ENCODE measurements at regions not wholly inside any gene's neighbourhood (a gene's known extent, or its start where the extent isn't known, plus 50 kb on each side); places are given as distances from the start of the nearest gene placed in this dataset.
"Not testable (repeated sequence)": the region's sequence is repeated elsewhere in the genome, so short reads cannot be mapped to it uniquely, and the experiment has no call there.

DNA sequence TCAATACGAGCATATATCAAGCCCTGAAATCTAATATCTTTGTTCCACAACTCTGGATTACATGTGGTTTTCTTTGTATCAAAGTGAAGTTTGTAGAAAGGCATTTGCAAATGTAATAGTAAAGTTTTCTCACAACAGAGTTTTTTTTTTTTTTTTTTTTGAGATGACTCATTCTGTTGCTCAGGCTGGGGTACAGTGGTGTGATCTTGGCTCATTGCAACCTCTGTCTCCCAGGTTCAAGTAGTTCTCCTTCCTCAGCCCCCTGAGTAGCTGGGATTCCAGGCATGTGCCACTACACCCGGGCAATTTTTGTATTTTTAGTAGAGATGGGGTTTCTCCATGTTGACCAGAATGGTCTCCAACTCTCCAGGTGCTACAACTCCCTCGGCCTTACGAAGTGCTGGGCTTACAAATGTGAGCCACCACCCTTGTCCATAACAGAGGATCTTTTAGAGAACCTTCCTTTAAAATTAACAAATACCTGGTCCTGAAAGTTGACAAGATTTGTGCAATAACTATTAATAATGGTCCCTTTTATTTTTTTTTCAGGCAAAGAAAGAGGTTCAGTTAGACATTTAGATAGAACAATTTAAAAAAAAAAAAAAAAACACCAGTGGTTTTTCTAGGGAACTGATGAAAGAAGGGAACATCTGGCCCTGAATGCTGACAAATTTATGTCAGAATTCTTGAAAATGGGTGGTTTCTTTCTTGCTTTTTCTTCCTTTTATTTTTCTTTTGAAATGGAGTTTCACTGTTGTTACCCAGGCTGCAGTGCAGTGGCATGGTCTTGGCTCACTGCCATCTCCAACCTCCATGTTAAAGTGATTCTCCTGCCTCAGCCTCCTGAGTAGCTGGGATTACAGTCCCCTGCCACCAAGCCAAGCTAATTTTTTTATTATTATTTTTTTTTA, 278.5 kb downstream of the RPS4Y2 start:
- no peak overlapping the region for H3K27ac ChIP-seq
- no peak for TF ChIP-seq ZFX (IDR thresholded peaks at IDR 0.05; ENCODE audit: borderline replicate concordance)
- no peak for TF ChIP-seq CTCF (IDR thresholded peaks at IDR 0.05)

DNA sequence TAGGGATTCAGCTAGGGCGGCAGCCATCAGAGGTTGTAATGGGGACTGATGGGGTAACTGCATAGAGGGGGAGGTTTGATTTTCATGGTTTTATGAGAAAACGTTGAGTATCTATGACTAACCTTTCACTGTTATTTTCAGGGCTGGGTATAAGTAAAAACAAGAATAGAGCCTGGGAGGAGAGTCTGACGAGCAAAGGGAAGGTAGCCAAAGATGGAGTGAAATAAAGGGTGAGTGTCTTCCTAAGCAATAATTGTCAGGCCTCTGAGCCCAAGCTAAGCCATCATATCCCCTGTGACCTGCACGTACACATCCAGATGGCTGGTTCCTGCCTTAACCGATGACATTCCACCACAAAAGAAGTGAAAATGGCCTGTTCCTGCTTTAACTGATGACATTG, 281.5 kb downstream of the RPS4Y2 start:
- not testable (repeated sequence) for H3K27ac ChIP-seq

GRCh38 chrY:21039811-21040210, 283.9 kb downstream of the RPS4Y2 start:
- TF ChIP-seq ZFX (IDR thresholded peaks at IDR 0.05; ENCODE audit: borderline replicate concordance) (no peak), CTCF (IDR thresholded peaks at IDR 0.05) (no peak)
- no peak overlapping the region for H3K27ac ChIP-seq

- not testable (repeated sequence) for H3K27ac ChIP-seq
Observed at GRCh38 chrY:21040711-21041110, 284.8 kb downstream of the RPS4Y2 start.

DNA sequence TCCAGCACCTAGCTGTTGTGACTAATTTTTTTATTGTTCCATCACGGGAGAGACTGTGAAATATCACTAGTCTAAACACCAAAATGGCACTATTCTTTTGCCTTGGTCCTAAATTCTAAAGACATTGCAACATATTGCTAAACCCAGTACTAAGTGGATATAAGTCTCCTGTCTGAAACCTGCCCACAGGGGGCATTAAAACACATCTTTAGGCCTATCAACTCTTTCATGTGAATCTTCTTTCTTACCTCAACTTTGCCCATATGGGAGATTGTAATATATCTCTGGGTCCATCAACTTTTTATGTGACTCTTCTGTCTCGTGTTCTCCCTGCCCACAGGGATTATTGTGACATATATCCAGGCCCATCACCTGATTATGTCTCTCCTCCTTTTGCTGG, 317.2 kb downstream of the RPS4Y2 start:
- H3K27ac ChIP-seq: no peak overlapping the region
- TF ChIP-seq CTCF (IDR thresholded peaks at IDR 0.05): no peak
- no peak for TF ChIP-seq ZFX (IDR thresholded peaks at IDR 0.05; ENCODE audit: borderline replicate concordance)

DNA sequence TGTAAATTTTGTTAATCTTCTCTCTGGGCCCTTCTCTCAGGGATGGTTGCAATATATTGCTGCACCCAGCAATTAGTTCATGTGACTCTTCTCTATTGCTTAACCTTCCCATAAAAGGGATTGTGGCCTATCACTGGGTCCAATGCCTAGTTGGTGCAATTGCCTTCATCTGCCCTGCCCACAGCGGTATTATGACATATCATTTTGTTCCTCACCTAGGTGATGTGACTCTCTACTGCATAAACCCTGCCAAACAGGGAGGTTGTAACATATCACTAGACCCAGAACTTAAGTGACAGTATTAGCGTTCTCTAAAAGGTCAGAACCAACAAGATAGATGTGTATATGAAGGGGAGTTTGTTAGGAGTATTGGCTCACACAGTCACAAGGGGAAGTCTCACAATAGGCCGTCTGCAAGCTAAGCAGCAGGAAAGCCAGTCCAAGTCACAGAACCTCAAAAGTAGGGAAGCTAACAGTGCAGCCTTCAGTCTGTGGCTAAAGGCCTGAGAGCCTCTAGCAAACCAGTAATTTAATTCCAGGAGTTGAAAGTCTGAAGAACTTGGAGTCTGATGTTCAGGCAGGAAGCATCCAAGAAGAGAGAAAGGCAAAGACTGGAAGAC, 317.8 kb downstream of the RPS4Y2 start:
- no peak overlapping the region for H3K27ac ChIP-seq
- TF ChIP-seq ZFX (IDR thresholded peaks at IDR 0.05; ENCODE audit: borderline replicate concordance): no peak
- TF ChIP-seq CTCF (IDR thresholded peaks at IDR 0.05): no peak

GRCh38 chrY:21075658-21076057, 319.8 kb downstream of the RPS4Y2 start:
- no peak overlapping the region for H3K27ac ChIP-seq
- TF ChIP-seq ZFX (IDR thresholded peaks at IDR 0.05; ENCODE audit: borderline replicate concordance) (no peak), CTCF (IDR thresholded peaks at IDR 0.05) (no peak)

DNA sequence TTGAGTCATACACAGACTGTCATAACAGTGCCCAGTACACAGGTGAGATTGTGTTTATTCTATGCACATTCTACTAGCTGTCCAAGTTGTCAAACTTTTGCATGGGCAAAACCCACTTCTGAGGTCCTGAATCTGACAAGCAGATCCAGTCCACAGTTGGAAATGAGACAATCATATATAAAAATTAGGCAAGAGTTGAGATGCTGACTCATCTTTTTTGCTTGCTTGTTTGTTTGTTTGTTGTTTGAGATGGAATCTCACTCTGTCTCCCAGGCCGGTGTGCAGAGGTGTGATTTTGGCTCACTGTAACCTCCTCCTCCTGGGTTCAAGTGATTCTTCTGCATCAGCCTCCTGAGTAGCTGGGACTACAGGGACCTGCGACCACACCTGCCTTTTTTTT, 323.8 kb downstream of the RPS4Y2 start:
- H3K27ac ChIP-seq: no peak overlapping the region
- TF ChIP-seq CTCF (IDR thresholded peaks at IDR 0.05) (no peak), ZFX (IDR thresholded peaks at IDR 0.05; ENCODE audit: borderline replicate concordance) (no peak)

All from 22Rv1 (cell line).